GM12878 (cell line): ENCODE measurements at regions not wholly inside any gene's neighbourhood (a gene's known extent, or its start where the extent isn't known, plus 50 kb on each side); places are given as distances from the start of the nearest gene placed in this dataset.

Experiments used
- ATAC-seq: fragments of 200-7000 bp; cut with Tn5 transposase; 3 replicates; pipeline ENCODE4 v1.9.1; 2020; ENCODE audit warnings: mild to moderate bottlenecking, moderate library complexity
- BruUV-seq: library from RNA; stranded (reverse); fragments of 400-500 nt; replicated peaks from 2 replicates; lab custom pipeline; 2021; lab: Mats Ljungman, UMichigan
- CTCF ChIA-PET: fragments of 300-600 bp; sonication (Branson Sonifier 250); formaldehyde crosslinking; extraction: SDS; loops from one replicate; lab custom pipeline; 2021; ENCODE audit warnings: inconsistent platforms; lab: Yijun Ruan, JAX
- POLR2A ChIA-PET: fragments of 350-600 bp; formaldehyde crosslinking; extraction: SDS; loops from one replicate; lab custom pipeline; 2021; ENCODE audit warnings: inconsistent platforms; lab: Charles Lee
- RAD21 ChIA-PET: fragments of 300-600 bp; sonication (Branson Sonifier 250); formaldehyde crosslinking; loops from one replicate; lab custom pipeline; 2023; ENCODE audit warnings: antibody characterized with exemption; ENCODE audit not compliant: unreplicated experiment; lab: Charles Lee
- SMC1A ChIA-PET: fragments of 300-600 bp; sonication (Branson Sonifier 250); formaldehyde crosslinking; loops from one replicate; lab custom pipeline; 2023; ENCODE audit not compliant: unreplicated experiment, uncharacterized antibody; lab: Charles Lee
- DNase-seq: peaks from one replicate; pipeline ENCODE4 v3.0.0-alpha.2; 2011; ENCODE audit warnings: low read depth, low spot score
- FAIRE-seq: peaks from 3 replicates; lab custom pipeline; 2011; peaks lifted over from hg19 to GRCh38; lab: Jason Lieb, UNC
- H2AFZ ChIP-seq: 2 replicates; pipeline ENCODE4 v1.6.0; 2011; ENCODE audit warnings: low read depth, low read length, control low read depth; ENCODE audit not compliant: control insufficient read depth
- H3K27ac ChIP-seq: 2 replicates; pipeline ENCODE4 v1.5.1; 2011; ENCODE audit warnings: control low read depth; ENCODE audit not compliant: control insufficient read depth, insufficient read depth
- H3K27me3 ChIP-seq, 2 experiments: replicated peaks in 1 of 2; 2 replicates each; pipeline versions ENCODE4 v1.6.0 to v1.6.1; 2011; ENCODE audit warnings: low read length in 1 of 2; ENCODE audit not compliant: control insufficient read depth in 2 of 2, insufficient read depth in 2 of 2
- H3K36me3 ChIP-seq, 2 experiments: 2 replicates each; pipeline ENCODE4 v1.5.1; 2011; ENCODE audit warnings: low read length in 1 of 2; ENCODE audit not compliant: control insufficient read depth in 2 of 2, insufficient read depth in 2 of 2
- H3K4me1 ChIP-seq: 2 replicates; pipeline ENCODE4 v1.6.1; 2011; ENCODE audit warnings: mild to moderate bottlenecking, low read length, moderate library complexity, mixed read lengths; ENCODE audit not compliant: control insufficient read depth, insufficient read depth
- H3K4me2 ChIP-seq: 2 replicates; pipeline ENCODE4 v1.6.0; 2011; ENCODE audit warnings: control low read depth; ENCODE audit not compliant: control insufficient read depth, insufficient read depth
- H3K4me3 ChIP-seq: fragments of 200-600 bp; sonication (generic); 2 replicates; pipeline ENCODE4 v1.5.1; 2016
- H3K79me2 ChIP-seq: 2 replicates; pipeline ENCODE4 v1.6.0; 2011; ENCODE audit warnings: low read length; ENCODE audit not compliant: control insufficient read depth, insufficient read depth
- H3K9ac ChIP-seq: 2 replicates; pipeline ENCODE4 v1.8.0; 2011; ENCODE audit warnings: low read length, control low read depth, mixed read lengths; ENCODE audit not compliant: control insufficient read depth, insufficient read depth
- H3K9me3 ChIP-seq: replicated peaks from 3 replicates; pipeline ENCODE4 v1.5.1; 2011; ENCODE audit warnings: mild to moderate bottlenecking, low read length; ENCODE audit not compliant: control insufficient read depth, insufficient read depth
- H4K20me1 ChIP-seq: 2 replicates; pipeline ENCODE4 v1.6.0; 2011; ENCODE audit not compliant: control insufficient read depth, insufficient read depth
- ATF7 ChIP-seq: fragments of 450-650 bp; IDR thresholded peaks from 2 replicates; pipeline ENCODE4 v1.6.1; 2016; ENCODE audit warnings: low read depth, mild to moderate bottlenecking
- CBX3 ChIP-seq: fragments of 200-600 bp; sonication (generic); IDR thresholded peaks from 2 replicates; pipeline ENCODE4 v1.6.1; 2016; ENCODE audit warnings: low read depth, borderline replicate concordance
- CHD1 ChIP-seq: IDR thresholded peaks from 2 replicates; pipeline ENCODE4 v1.6.1; 2012; ENCODE audit warnings: low read depth, low read length, improper control_type of control experiment
- DPF2 ChIP-seq: fragments of 450-650 bp; IDR thresholded peaks from 2 replicates; pipeline ENCODE4 v1.6.1; 2017; ENCODE audit warnings: mild to moderate bottlenecking
- HDAC2 ChIP-seq: fragments of 200-600 bp; sonication (generic); IDR thresholded peaks from 2 replicates; pipeline ENCODE4 v1.6.1; 2017
- JUND ChIP-seq: IDR thresholded peaks from 2 replicates; pipeline ENCODE4 v1.6.1; 2012; ENCODE audit warnings: low read depth, mild to moderate bottlenecking, low read length, improper control_type of control experiment, moderate library complexity
- KAT2A ChIP-seq: conservative IDR thresholded peaks from 2 replicates; pipeline ENCODE4 v1.6.1; 2011; ENCODE audit warnings: low read depth, low read length; ENCODE audit not compliant: control insufficient read depth
- MYB ChIP-seq: fragments of 150-350 bp; IDR thresholded peaks from 2 replicates; pipeline ENCODE4 v1.6.1; 2014; ENCODE audit warnings: mild to moderate bottlenecking, low read depth, low read length, borderline replicate concordance
- MYC ChIP-seq: IDR thresholded peaks from 2 replicates; pipeline ENCODE4 v1.6.1; 2011; ENCODE audit warnings: mild to moderate bottlenecking, low read length, moderate library complexity, inconsistent platforms; ENCODE audit not compliant: insufficient read depth, insufficient replicate concordance, insufficient read length, severe bottlenecking
- NBN ChIP-seq: fragments of 450-650 bp; IDR thresholded peaks from 2 replicates; pipeline ENCODE4 v1.6.1; 2016
- RBBP5 ChIP-seq: fragments of 200-600 bp; sonication (generic); conservative IDR thresholded peaks from 2 replicates; pipeline ENCODE4 v1.6.1; 2016
- SIN3A ChIP-seq: IDR thresholded peaks from 2 replicates; pipeline ENCODE4 v1.6.1; 2012; ENCODE audit warnings: low read depth, low read length, improper control_type of control experiment
- SMAD1 ChIP-seq: fragments of 450-650 bp; IDR thresholded peaks from 2 replicates; pipeline ENCODE4 v1.6.1; 2018; ENCODE audit warnings: mild to moderate bottlenecking, low read depth; ENCODE audit not compliant: partially characterized antibody
- SPI1 ChIP-seq: IDR thresholded peaks from 2 replicates; pipeline ENCODE4 v1.6.1; 2011; ENCODE audit warnings: low read depth, mild to moderate bottlenecking, low read length, moderate library complexity, borderline replicate concordance; ENCODE audit not compliant: insufficient read depth
- SREBF1 ChIP-seq: IDR thresholded peaks from 2 replicates; pipeline ENCODE4 v1.6.1; 2012; ENCODE audit warnings: mild to moderate bottlenecking, low read length
- SUPT20H ChIP-seq: IDR thresholded peaks from 2 replicates; pipeline ENCODE4 v1.6.1; 2011; ENCODE audit warnings: low read depth, mild to moderate bottlenecking, low read length, moderate library complexity, borderline replicate concordance; ENCODE audit not compliant: control insufficient read depth
- SUZ12 ChIP-seq: fragments of 200-600 bp; sonication (generic); IDR thresholded peaks from one replicate; pipeline ENCODE4 v1.6.1; 2018; ENCODE audit warnings: antibody characterized with exemption, mild to moderate bottlenecking; ENCODE audit not compliant: unreplicated experiment
- WRNIP1 ChIP-seq: IDR thresholded peaks from 2 replicates; pipeline ENCODE4 v1.6.1; 2011; ENCODE audit warnings: low read depth, low read length, improper control_type of control experiment, borderline replicate concordance
- ZBTB33 ChIP-seq: fragments of 450-650 bp; IDR thresholded peaks from 2 replicates; pipeline ENCODE4 v1.6.1; 2017; ENCODE audit warnings: mild to moderate bottlenecking
- WGBS: methylation state at CpG from one replicate; pipeline ENCODE4 v1.1.6; 2016; ENCODE audit warnings: low lambda C conversion rate; ENCODE audit not compliant: insufficient replicate concordance, insufficient coverage; ENCODE audit errors: missing lambda C conversion rate; 5-methylcytosine and 5-hydroxymethylcytosine counted together
- in situ Hi-C: fragments of 300-500 bp; cut with MboI; formaldehyde crosslinking; loops from 9 replicates; pipeline ENCODE4 v1.14.3; 2018; ENCODE audit warnings: mixed read lengths
- intact Hi-C: fragments of 100-400 bp; cut with micrococcal nuclease; formaldehyde crosslinking; loops from one replicate; pipeline ENCODE4 v1.14.2; 2022; ENCODE audit not compliant: unreplicated experiment

DNA sequence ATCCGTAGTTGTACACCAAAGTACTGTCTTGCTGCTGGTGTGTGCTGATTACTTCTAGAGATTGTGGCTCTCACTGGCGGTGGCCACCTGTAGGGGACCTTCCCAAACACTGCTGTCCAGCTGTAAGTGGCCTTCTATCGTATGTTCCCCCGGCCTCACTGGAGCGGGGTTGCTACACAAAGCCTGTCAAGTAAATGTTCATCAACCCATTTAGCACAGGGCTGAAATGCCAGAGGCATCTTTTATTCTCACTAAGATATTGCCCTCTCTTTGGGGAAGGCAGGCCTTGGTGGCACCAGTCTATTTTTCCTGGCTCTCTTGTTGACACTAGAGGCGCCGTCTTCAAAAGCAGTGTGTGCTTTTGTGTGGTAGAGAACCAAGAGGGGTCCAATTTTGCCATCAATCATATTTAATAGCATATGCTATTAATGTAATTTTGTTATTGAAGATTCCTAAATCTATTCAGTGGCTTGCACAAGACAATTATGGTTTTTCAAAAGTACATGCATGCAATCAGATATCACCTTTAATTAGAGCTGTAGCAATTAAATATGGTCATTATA, 514.4 kb upstream of the SALL1 start:
- Histone ChIP-seq H3K79me2 (no peaks in the 10 kb centered on the region), H3K4me2 (no peak overlapping the region), H3K9ac (no peak overlapping the region), H3K36me3 (no peaks in the 10 kb centered on the region), H2AFZ (no peak overlapping the region), H4K20me1 (no peaks in the 10 kb centered on the region), H3K4me1 (no peaks in the 10 kb centered on the region), H3K27me3 (no peaks in the 10 kb centered on the region), H3K27ac (no peak overlapping the region), H3K4me3 (no peak overlapping the region), H3K9me3 (no peaks in the 10 kb centered on the region)
- in situ Hi-C loops (no loop called here), intact Hi-C loops (no loop called here)
- ChIA-PET SMC1A (interaction anchor here (1.1 kb wide), 1 partner anchor 14 kb away, joined by 3 read pairs; no protein-coding TSS in a partner anchor), RAD21 (no interaction called here), CTCF (no interaction called here), POLR2A (no interaction called here)
- TF ChIP-seq HDAC2: no peak
- no peak for TF ChIP-seq NBN
- TF ChIP-seq WRNIP1: no peak
- no peak for TF ChIP-seq SUZ12
- no peak for TF ChIP-seq DPF2
- no peak for TF ChIP-seq MYB
- TF ChIP-seq KAT2A: no peak
- DNase-seq: no peak
- WGBS: 31% methylated on average over 7 of the region's 7 CpGs
- no peak for ATAC-seq
- no TSS peak for BruUV-seq
- FAIRE-seq: no peak

DNA sequence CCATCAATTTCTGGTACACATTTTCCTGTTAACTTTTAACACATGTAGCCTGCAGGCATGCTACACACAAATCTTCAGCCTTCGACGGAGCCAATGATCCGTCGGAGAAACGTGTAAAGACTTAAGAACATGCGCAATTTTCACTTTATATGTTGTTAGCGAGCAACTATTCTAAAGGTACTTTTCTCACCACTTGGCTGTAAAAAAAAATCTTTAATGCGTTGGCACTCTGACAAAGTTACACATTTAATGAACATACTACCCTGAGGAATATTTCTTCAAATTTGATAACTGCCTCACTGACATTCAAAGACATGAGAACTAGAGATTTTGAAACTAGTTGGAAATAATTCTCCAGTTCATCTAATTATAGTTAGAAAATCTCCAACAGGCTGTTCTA, 507.5 kb upstream of the SALL1 start:
- ChIA-PET POLR2A (no interaction called here), CTCF (no interaction called here), RAD21 (no interaction called here), SMC1A (no interaction called here)
- H3K4me3 ChIP-seq: no peak overlapping the region
- H3K79me2 ChIP-seq: no peaks in the 10 kb centered on the region
- H4K20me1 ChIP-seq: no peaks in the 10 kb centered on the region
- no peak overlapping the region for H3K4me2 ChIP-seq
- 60% methylated on average over 8 of the region's 8 CpGs for WGBS
- no peaks in the 10 kb centered on the region for H3K9me3 ChIP-seq
- DNase-seq (no peak), FAIRE-seq (no peak), ATAC-seq (no peak)
- in situ Hi-C loops (no loop called here), intact Hi-C loops (no loop called here)
- H2AFZ ChIP-seq: no peak overlapping the region
- no peaks in the 10 kb centered on the region for H3K4me1 ChIP-seq
- no peak overlapping the region for H3K27ac ChIP-seq
- H3K36me3 ChIP-seq: no peaks in the 10 kb centered on the region
- H3K9ac ChIP-seq: no peak overlapping the region
- no TSS peak for BruUV-seq
- no peaks in the 10 kb centered on the region for H3K27me3 ChIP-seq
- TF ChIP-seq MYB: no peak
- no peak for TF ChIP-seq CHD1
- TF ChIP-seq CBX3: no peak
- no peak for TF ChIP-seq SMAD1
- no peak for TF ChIP-seq SPI1
- no peak for TF ChIP-seq ZBTB33
- TF ChIP-seq MYC: no peak
- TF ChIP-seq SIN3A: no peak
- TF ChIP-seq RBBP5: no peak
- no peak for TF ChIP-seq HDAC2
- no peak for TF ChIP-seq SUPT20H
- no peak for TF ChIP-seq ATF7
- TF ChIP-seq JUND: no peak
- no peak for TF ChIP-seq SREBF1
